NCI-H2227 treated with DMSO at 0.1 percent for 48 hours (cell line): ENCODE measurements at regions not wholly inside any gene's neighbourhood (a gene's known extent, or its start where the extent isn't known, plus 50 kb on each side); places are given as distances from the start of the nearest gene placed in this dataset.

Experiments
- DNase-seq: peaks from one replicate; lab custom pipeline; 2025; lab: John Stamatoyannopoulos, UW

- no peak for DNase-seq
Measured at GRCh38 chr11:33646629-33647028, 54.0 kb downstream of the C11orf91 start.

GRCh38 chr11:33646168-33646567 lies 54.5 kb downstream of the C11orf91 start:
- DNase-seq = no peak

- DNase-seq = no peak
Measured at GRCh38 chr11:33645686-33646085, 54.9 kb downstream of the C11orf91 start.

GRCh38 chr11:33643167-33643824 lies 57.3 kb downstream of the C11orf91 start:
- no peak for DNase-seq

GRCh38 chr11:33642461-33643166 lies 58.0 kb downstream of the C11orf91 start:
- no peak for DNase-seq

- DNase-seq = peak; percentile 31
Measured at GRCh38 chr11:33640730-33641371, 59.8 kb downstream of the C11orf91 start.

- DNase-seq = no peak
Measured at GRCh38 chr11:33638608-33639007, 62.0 kb downstream of the C11orf91 start.

- DNase-seq = no peak
Measured at GRCh38 chr11:33636104-33636503, 64.5 kb downstream of the C11orf91 start.

- DNase-seq = no peak
Measured at GRCh38 chr11:33635161-33635560, 65.5 kb downstream of the C11orf91 start.

GRCh38 chr11:33634291-33634834 lies 66.3 kb downstream of the C11orf91 start:
- no peak for DNase-seq

- DNase-seq = peak; percentile 97
Measured at GRCh38 chr11:33633251-33634003, 67.2 kb downstream of the C11orf91 start.

GRCh38 chr11:33631749-33632091 lies 68.9 kb downstream of the C11orf91 start:
- DNase-seq = no peak

- no peak for DNase-seq
Measured at GRCh38 chr11:33630936-33631748, 69.5 kb downstream of the C11orf91 start.

GRCh38 chr11:33624083-33624482 lies 76.5 kb downstream of the C11orf91 start:
- DNase-seq = peak; percentile 6

- DNase-seq = no peak
Measured at GRCh38 chr11:33622806-33623205, 77.8 kb downstream of the C11orf91 start.

GRCh38 chr11:33622186-33622585 lies 78.4 kb downstream of the C11orf91 start:
- DNase-seq = no peak

GRCh38 chr11:33620423-33621171 lies 80.0 kb downstream of the C11orf91 start:
- peak; percentile 82 for DNase-seq

- no peak for DNase-seq
Measured at GRCh38 chr11:33618956-33619355, 81.7 kb downstream of the C11orf91 start.

- DNase-seq = no peak
Measured at GRCh38 chr11:33618351-33618710, 82.3 kb downstream of the C11orf91 start.

GRCh38 chr11:33617672-33618350 lies 82.8 kb downstream of the C11orf91 start:
- DNase-seq = no peak
